ENCODE measurements at regions not wholly inside any gene's neighbourhood (a gene's known extent, or its start where the extent isn't known, plus 50 kb on each side); places are given as distances from the start of the nearest gene placed in this dataset.

- Histone ChIP-seq H3K4me2 (ENCODE audit: low read length) (no peak overlapping the region), H3K4me3 (ENCODE audit: low read depth, low read length, poor library complexity, severe bottlenecking) (no peak overlapping the region), H3K9ac (ENCODE audit: low read length) (no peak overlapping the region), H3F3A (ENCODE audit: insufficient read depth, low read length) (no peaks in the 10 kb centered on the region), H3K27ac (ENCODE audit: low read depth, low read length, poor library complexity, severe bottlenecking) (no peak overlapping the region), H3K79me2 (ENCODE audit: insufficient read depth, low read length) (no peaks in the 10 kb centered on the region), H3K4me1 (ENCODE audit: insufficient read depth, low read length, severe bottlenecking) (no peaks in the 10 kb centered on the region), H4K20me1 (ENCODE audit: insufficient read depth, low read length) (no peaks in the 10 kb centered on the region), H3K9me2 (ENCODE audit: low read depth, low read length) (no peaks in the 10 kb centered on the region), H2AFZ (ENCODE audit: low read length) (no peak overlapping the region), H3K36me3 (ENCODE audit: insufficient read depth, low read length) (no peaks in the 10 kb centered on the region), H3K27me3 (ENCODE audit: insufficient read depth, low read length) (no peaks in the 10 kb centered on the region), H3K9me3 (ENCODE audit: low read length) (no peaks in the 10 kb centered on the region)
- TF ChIP-seq EZH2 (IDR thresholded peaks at IDR 0.05; ENCODE audit: borderline replicate concordance, low read length) (no peak), CTCF (IDR thresholded peaks at IDR 0.05; ENCODE audit: low read length) (no peak)
Measured at GRCh38 chr17:71885662-71886061, 235.2 kb upstream of the SOX9 start.

- Histone ChIP-seq H3K36me3 (ENCODE audit: insufficient read depth, low read length) (no peaks in the 10 kb centered on the region), H3K4me1 (ENCODE audit: insufficient read depth, low read length, severe bottlenecking) (no peaks in the 10 kb centered on the region), H3F3A (ENCODE audit: insufficient read depth, low read length) (no peaks in the 10 kb centered on the region), H3K9me2 (ENCODE audit: low read depth, low read length) (no peaks in the 10 kb centered on the region), H3K4me2 (ENCODE audit: low read length) (no peak overlapping the region), H3K9ac (ENCODE audit: low read length) (no peak overlapping the region), H3K27ac (ENCODE audit: low read depth, low read length, poor library complexity, severe bottlenecking) (no peak overlapping the region), H3K9me3 (ENCODE audit: low read length) (no peaks in the 10 kb centered on the region), H3K79me2 (ENCODE audit: insufficient read depth, low read length) (no peaks in the 10 kb centered on the region), H3K27me3 (ENCODE audit: insufficient read depth, low read length) (no peaks in the 10 kb centered on the region; the same call in 1 of the 2 replicates), H3K4me3 (ENCODE audit: low read depth, low read length, poor library complexity, severe bottlenecking) (no peak overlapping the region), H4K20me1 (ENCODE audit: insufficient read depth, low read length) (no peaks in the 10 kb centered on the region), H2AFZ (ENCODE audit: low read length) (no peak overlapping the region)
- TF ChIP-seq EZH2 (IDR thresholded peaks at IDR 0.05; ENCODE audit: borderline replicate concordance, low read length) (no peak), CTCF (IDR thresholded peaks at IDR 0.05; ENCODE audit: low read length) (no peak)
Measured at GRCh38 chr17:71899317-71899716, 221.5 kb upstream of the SOX9 start.

- H3F3A ChIP-seq (ENCODE audit: insufficient read depth, low read length) = no peaks in the 10 kb centered on the region
- no peaks in the 10 kb centered on the region for H3K9me2 ChIP-seq (ENCODE audit: low read depth, low read length)
- no peaks in the 10 kb centered on the region for H3K4me1 ChIP-seq (ENCODE audit: insufficient read depth, low read length, severe bottlenecking)
- H3K4me2 ChIP-seq (ENCODE audit: low read length) = no peak overlapping the region
- H3K4me3 ChIP-seq (ENCODE audit: low read depth, low read length, poor library complexity, severe bottlenecking) = no peak overlapping the region
- no peak for TF ChIP-seq CTCF (IDR thresholded peaks at IDR 0.05; ENCODE audit: low read length)
- no peak for TF ChIP-seq EZH2 (IDR thresholded peaks at IDR 0.05; ENCODE audit: borderline replicate concordance, low read length)
- H3K36me3 ChIP-seq (ENCODE audit: insufficient read depth, low read length) = no peaks in the 10 kb centered on the region
- H2AFZ ChIP-seq (ENCODE audit: low read length) = no peak overlapping the region
- no peaks in the 10 kb centered on the region; the same call in 1 of the 2 replicates for H3K27me3 ChIP-seq (ENCODE audit: insufficient read depth, low read length)
- no peak overlapping the region for H3K27ac ChIP-seq (ENCODE audit: low read depth, low read length, poor library complexity, severe bottlenecking)
- H4K20me1 ChIP-seq (ENCODE audit: insufficient read depth, low read length) = no peaks in the 10 kb centered on the region
- no peak overlapping the region for H3K9ac ChIP-seq (ENCODE audit: low read length)
- no peaks in the 10 kb centered on the region for H3K9me3 ChIP-seq (ENCODE audit: low read length)
- no peaks in the 10 kb centered on the region for H3K79me2 ChIP-seq (ENCODE audit: insufficient read depth, low read length)
Measured at GRCh38 chr17:71900621-71901229, 220.1 kb upstream of the SOX9 start.

Measured in OCI-LY1 (cell line).